ENCODE measurements at regions not wholly inside any gene's neighbourhood (a gene's known extent, or its start where the extent isn't known, plus 50 kb on each side); places are given as distances from the start of the nearest gene placed in this dataset.

GRCh38 chr5:158026304-158027031, 167.5 kb upstream of the CLINT1 start:
- Histone ChIP-seq H3K36me3 (no peaks in the 10 kb centered on the region), H3K27ac (peak overlapping the region; percentile 51 to 68 (median 56)), H3K4me3 (no peak overlapping the region), H3K27me3 (no peaks in the 10 kb centered on the region), H3K9me3 (no peaks in the 10 kb centered on the region), H3K4me1 (peaks cover 0 to 42% (median 17%) of the 10 kb centered on the region in 4 donors)
- intact Hi-C loops (cut with DNase I): no loop called here
- TF ChIP-seq, protein P1, sequence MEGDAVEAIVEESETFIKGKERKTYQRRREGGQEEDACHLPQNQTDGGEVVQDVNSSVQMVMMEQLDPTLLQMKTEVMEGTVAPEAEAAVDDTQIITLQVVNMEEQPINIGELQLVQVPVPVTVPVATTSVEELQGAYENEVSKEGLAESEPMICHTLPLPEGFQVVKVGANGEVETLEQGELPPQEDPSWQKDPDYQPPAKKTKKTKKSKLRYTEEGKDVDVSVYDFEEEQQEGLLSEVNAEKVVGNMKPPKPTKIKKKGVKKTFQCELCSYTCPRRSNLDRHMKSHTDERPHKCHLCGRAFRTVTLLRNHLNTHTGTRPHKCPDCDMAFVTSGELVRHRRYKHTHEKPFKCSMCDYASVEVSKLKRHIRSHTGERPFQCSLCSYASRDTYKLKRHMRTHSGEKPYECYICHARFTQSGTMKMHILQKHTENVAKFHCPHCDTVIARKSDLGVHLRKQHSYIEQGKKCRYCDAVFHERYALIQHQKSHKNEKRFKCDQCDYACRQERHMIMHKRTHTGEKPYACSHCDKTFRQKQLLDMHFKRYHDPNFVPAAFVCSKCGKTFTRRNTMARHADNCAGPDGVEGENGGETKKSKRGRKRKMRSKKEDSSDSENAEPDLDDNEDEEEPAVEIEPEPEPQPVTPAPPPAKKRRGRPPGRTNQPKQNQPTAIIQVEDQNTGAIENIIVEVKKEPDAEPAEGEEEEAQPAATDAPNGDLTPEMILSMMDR (IDR thresholded peaks at IDR 0.05): no peak
- TF ChIP-seq POLR2A (IDR thresholded peaks at IDR 0.05): no peak
- WGBS (ENCODE audit: insufficient coverage, low coverage, low lambda C conversion rate, missing lambda C conversion rate): 21% methylated on average over 7 of the region's 7 CpGs
- no peak for DNase-seq
- ATAC-seq: peak; percentile 64 to 80 (median 70)

GRCh38 chr5:158023266-158023665, 164.3 kb upstream of the CLINT1 start:
- no peak for DNase-seq
- H3K36me3 ChIP-seq: no peaks in the 10 kb centered on the region
- intact Hi-C loops (cut with DNase I): no loop called here
- no peaks in the 10 kb centered on the region for H3K9me3 ChIP-seq
- 78% methylated on average over 7 of the region's 7 CpGs for WGBS (ENCODE audit: insufficient coverage, low coverage, low lambda C conversion rate, missing lambda C conversion rate)
- TF ChIP-seq, protein P1 (IDR thresholded peaks at IDR 0.05): no peak
- TF ChIP-seq POLR2A (IDR thresholded peaks at IDR 0.05): no peak
- H3K4me3 ChIP-seq: no peak overlapping the region
- ATAC-seq: no peak
- no peak overlapping the region for H3K27ac ChIP-seq
- peaks cover 0 to 39% (median 13%) of the 10 kb centered on the region in 4 donors for H3K4me1 ChIP-seq
- no peaks in the 10 kb centered on the region for H3K27me3 ChIP-seq

- ATAC-seq: no peak
- 83% methylated on average over 6 of the region's 6 CpGs for WGBS (ENCODE audit: insufficient coverage, low coverage, low lambda C conversion rate, missing lambda C conversion rate)
- intact Hi-C loops (cut with DNase I): no loop called here
Measured at GRCh38 chr5:158022837-158023236, 163.9 kb upstream of the CLINT1 start.

GRCh38 chr5:158022393-158022792, 163.4 kb upstream of the CLINT1 start:
- no peak overlapping the region for H3K27ac ChIP-seq
- H3K36me3 ChIP-seq: no peaks in the 10 kb centered on the region
- no peak for TF ChIP-seq POLR2A (IDR thresholded peaks at IDR 0.05)
- TF ChIP-seq, protein P1 (IDR thresholded peaks at IDR 0.05): no peak
- peaks cover 0 to 39% (median 9%) of the 10 kb centered on the region in 4 donors for H3K4me1 ChIP-seq
- no peaks in the 10 kb centered on the region for H3K9me3 ChIP-seq
- intact Hi-C loops (cut with DNase I): no loop called here
- DNase-seq: no peak
- WGBS (ENCODE audit: insufficient coverage, low coverage, low lambda C conversion rate, missing lambda C conversion rate): 69% methylated on average over 3 of the region's 3 CpGs
- H3K4me3 ChIP-seq: no peak overlapping the region
- no peaks in the 10 kb centered on the region for H3K27me3 ChIP-seq
- ATAC-seq: no peak

More at GRCh38 chr5:158022837-158023236, 163.9 kb upstream of the CLINT1 start:
- peaks cover 0 to 39% (median 11%) of the 10 kb centered on the region in 4 donors for H3K4me1 ChIP-seq
- no peak overlapping the region for H3K27ac ChIP-seq
- H3K4me3 ChIP-seq: no peak overlapping the region
- no peaks in the 10 kb centered on the region for H3K36me3 ChIP-seq
- no peaks in the 10 kb centered on the region for H3K27me3 ChIP-seq
- DNase-seq: no peak
- no peaks in the 10 kb centered on the region for H3K9me3 ChIP-seq
- no peak for TF ChIP-seq POLR2A (IDR thresholded peaks at IDR 0.05)
- TF ChIP-seq, protein P1 (IDR thresholded peaks at IDR 0.05): no peak
